Renal pelvis (tissue), 1 donor: ENCODE measurements at regions not wholly inside any gene's neighbourhood (a gene's known extent, or its start where the extent isn't known, plus 50 kb on each side); places are given as distances from the start of the nearest gene placed in this dataset.
"Not testable (repeated sequence)": the region's sequence is repeated elsewhere in the genome, so short reads cannot be mapped to it uniquely, and the experiment has no call there.

Experiments
- DNase-seq: peaks from one replicate; pipeline ENCODE4 v3.0.0-alpha.2; 2013

DNA sequence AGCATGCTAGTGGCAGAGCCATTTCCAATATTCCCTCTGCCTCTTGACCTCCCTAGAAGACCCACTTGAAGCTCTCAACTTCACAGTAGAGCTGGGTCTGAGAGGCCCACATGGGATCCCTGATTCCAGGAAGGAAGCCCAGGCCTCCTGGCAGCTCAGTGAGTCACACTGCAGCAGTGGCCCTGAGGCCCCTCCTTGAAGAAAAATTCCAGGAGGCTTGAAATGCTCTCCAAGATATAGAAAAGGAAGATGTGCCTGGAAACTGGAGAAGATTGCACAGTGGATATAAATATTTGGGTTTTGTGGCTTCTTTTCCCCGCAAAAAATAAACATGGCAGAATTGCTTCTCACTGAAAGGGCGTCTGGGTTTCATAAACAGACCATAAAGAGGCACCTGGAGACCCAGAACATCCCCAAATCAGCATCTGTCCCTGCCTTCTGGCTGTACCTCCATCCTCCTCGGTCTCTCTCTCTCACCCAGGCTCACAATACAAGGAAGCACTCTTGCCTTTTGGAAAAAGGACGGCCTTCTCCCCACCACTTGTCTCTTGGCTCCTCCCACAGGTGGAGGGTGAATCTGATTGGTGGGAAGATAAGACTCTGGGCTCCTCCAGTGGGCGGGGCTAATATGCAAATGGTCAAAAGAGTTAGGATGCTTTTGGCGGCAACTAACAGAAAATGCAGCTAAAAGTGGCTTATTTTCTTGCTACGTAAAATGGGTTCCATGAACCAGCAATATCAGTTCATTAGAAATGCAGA, 200.0 kb upstream of the SULF2 start:
- DNase-seq: no peak

DNA sequence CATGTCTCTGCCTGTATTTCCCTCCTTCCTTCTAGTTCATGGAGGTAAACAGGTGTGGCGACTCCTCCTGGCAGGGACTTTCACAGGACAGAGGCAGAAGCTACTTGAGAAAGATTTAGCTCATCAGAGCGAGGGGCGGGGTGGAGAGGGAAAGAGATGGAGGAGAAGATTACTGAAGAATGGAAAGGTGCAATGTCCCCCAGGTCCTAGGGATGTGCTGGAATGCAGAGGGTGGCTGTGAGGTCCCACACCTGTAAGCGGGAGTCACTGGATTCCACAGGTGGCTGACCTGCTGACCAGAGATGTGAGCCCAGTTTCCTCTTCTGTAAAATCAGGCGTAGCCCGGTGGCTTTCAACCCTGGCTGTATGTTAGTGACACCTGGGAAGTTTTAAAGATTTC, 199.2 kb upstream of the SULF2 start:
- no peak for DNase-seq

DNA sequence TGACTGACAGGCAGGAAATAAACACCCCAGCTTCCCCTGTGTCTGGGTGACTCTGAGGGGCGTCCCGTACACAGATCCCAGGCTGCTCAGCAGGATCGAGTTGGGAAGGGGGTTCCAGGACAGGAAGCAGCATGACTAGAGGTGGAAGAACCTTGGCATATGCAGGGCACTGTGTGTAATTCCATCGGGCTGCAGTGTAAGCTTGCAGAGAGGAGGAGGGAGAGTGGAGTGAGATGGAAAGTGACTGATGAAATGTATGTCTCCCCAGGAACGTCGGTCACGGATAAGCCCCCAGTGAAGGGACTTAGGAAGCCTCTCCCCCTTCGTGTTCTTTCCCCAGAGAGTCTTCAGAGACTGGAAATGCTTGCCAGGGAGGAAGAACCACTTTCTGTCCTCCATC, 198.4 kb upstream of the SULF2 start:
- not testable (repeated sequence) for DNase-seq

DNA sequence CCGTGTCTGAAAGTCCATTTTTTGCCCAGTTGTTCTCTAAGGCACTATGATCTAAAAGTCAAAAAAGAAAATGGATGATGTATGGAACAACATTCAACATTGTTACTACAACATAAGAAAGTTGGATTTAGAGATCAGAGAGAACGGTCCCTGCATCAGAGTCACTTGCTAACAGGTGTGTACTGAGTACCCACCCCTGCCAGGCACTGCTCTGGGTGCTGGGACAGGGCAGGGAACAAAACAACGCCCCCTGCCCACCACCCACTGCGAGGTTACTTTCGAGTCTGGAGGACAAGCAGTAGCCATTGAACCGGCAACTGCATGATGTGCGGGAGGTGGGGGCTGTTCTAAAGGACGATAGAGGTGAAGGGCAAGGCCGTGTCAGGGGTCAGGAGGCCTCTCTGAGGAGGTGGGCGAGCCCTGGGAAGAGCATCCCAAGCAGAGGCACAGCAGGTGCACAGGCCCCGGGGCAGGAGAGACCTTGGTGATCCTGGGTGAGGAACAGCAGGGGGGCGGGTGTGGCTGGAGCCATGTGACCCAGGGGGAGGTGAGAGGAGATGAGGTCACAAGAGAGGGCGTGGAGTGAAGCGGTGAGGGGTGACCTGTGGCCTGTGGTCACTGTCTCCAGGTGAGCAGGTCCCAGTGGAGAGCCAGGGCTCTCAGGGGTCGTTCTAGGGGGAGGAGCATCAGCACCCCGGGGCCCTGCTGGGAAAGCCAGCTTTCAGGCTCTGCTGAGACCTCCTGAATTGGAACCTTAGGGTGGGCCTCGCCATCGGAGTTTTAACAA, 197.5 kb upstream of the SULF2 start:
- no peak for DNase-seq

DNA sequence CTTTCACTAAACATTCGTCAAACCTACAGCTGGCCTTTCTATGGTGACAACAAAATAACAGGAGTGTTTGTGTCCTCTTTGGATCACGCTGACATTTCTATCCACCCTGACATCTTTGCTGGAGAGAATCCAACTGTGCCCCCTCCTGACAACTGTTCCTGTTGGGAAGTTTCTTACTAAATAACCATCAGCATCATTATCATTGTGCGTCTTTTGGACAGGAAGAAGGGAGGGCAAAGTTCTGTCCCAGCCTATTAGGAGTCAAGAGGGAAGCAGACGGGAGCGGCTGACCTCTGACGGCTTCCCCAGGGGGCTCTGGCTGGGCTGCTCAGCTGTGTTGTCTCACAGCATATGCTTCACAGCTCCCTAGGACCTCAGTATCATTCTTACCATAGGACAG, 195.9 kb upstream of the SULF2 start:
- DNase-seq: no peak

DNA sequence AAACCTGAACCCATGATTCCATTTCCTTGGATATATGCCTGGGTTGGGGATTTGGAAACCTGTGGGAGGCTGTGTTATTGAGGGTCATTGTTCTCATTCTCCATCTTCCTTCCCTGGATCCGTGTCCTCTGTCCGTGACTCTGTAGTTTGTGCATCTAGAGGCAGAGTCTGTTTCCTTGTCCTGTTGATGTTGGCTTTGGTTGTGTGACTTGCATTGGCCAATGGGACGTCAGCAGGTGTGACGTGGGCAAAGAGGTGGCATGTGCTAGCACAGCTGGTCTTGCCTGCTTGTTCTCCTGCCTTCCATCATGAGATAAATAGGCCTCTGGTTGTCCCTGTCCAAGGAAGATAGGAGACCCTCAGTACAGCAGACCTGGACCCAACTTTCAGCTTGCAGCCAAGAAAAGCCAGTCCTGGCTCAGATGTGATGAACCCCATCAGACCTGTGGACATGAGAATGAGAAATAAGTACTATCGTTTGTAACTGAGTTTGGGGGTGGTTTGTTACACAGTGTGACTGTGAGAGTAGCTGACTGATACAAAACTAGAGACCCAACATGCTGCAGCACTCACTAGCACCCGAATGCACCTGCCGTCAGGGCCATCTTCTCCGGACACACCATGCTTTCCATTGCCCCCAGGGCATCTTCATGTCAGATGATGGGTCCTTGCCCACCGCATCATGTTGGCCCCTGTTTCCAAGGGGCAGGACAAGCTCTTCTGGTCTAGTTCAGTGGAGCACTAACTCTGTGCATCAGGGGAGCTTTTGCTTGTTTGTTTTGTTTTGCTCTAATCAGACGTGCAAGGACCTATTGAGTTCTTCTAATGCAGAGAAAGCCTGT, 195.3 kb upstream of the SULF2 start:
- DNase-seq: no peak

DNA sequence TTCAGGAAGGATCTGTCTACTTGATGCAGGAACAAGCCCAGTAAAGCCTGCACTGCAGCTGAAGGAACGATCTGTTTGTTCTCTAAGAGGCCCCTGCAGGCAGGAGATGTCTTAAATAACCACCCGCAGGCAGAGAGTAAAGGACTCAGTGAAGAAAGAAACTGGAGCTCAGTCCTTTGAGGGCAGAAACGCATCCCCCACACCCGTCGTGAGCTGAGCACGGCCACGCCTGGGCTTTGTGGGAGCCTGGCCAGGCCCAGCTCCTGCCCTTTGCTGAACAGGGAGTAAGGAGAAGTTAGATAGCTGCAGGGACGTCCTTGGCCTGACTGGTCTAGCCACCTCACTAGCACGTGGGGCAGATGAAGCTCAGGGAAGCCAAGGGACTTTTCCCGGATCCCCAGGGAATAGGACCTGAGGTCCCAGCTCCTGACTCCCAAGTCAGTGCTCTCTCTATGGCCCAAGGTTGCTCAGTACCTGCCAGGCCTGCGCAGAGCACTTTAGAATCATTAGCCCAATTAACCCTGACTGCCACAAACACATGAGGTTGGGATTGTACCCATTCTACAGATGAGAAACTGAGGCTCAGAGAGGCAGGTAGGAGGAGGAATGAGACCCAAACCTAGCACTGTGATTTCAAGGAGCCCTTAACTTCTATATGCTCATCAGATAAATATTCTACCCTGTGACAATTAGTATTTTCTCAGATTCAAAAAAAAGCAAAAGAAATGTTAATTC, 194.2 kb upstream of the SULF2 start:
- DNase-seq: not testable (repeated sequence)

DNA sequence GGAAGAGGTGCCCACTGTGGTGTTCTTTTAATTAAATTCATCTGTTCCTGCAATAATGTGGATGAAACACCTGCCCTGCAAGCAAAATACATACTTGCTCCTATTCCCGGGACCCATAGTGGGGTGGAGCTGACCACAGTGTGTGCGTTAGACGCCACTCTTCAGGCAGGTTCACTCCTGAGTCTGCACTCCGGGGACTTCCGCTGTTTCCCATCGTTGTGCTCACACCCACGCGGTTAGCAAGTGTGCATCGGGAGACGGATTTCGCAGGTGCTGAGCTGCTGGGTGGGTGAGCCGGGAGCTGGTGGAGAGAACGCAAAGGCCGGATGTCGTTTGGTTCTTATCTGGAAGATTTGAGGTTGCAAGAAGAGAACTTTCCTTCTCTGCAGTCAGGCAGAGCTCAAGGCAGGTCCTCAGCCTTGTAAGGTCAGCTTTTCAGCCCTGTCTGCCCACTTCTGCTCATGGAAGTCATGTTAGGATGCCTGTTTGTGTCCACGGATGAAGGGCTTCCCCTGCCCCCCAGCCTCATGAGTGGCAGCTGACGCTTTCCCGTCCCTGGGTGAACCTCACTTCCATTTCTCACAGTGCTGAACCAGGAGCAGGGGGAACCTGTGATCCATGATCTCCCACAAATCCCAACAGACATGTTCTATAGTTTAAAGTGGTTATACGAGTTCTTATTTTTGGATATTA, 193.3 kb upstream of the SULF2 start:
- not testable (repeated sequence) for DNase-seq

DNA sequence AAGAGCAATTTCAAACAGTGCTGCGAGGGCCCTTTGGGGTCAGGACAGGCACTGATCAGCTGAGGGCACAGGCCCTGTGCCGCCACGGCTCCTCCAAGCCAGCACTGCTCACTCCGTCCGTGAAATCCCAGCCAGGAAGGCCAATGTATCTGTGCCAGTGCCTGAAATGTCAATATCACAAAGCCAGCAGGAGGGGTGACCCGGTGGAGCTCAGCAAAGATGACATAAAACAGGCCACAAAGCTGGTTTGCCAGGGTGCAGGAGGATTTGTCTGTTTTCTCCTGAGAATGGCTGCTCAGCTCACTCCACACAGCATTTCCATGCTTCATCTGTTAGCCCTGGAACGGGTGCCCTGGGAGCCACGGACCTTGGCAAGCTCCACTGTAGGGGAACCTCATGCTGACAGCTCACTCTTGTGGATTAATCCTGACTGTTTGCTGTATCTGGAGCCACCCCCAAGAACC, 192.5 kb upstream of the SULF2 start:
- not testable (repeated sequence) for DNase-seq

DNA sequence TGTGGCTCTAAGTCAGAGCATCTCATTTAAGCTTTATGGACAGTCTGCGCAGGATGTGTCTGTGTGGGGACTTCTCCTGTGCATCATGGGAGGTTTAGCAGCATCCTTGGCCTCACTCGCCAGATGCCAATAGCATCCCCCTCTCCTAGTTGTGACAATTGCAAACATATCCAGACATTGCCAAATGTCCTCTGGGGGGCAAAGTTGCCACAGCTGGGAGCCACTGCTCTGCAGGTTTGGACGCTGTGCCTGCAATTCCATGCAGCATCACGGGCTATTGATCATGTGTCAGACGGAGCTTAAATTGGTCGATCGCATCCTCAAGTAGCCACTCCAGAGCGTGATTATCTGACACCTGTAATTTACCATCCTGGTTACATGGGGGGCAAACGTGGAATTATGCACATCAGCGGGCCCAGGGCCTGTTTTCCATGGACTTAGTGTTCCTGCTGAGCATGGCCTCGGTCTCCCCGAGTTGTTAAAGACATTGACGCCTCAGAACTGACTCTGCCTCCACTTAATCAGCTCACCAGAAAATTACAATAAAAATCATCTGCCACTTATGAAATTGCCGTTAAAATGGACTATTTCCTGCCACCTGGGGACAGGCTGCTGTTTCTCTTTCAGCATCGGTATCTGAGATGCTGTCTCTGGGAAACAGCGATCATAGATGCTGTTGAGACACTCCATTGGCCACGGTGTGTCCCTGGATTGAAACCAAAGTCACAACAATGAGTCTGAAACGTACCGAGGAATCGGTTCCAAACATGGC, 191.9 kb upstream of the SULF2 start:
- not testable (repeated sequence) for DNase-seq

DNA sequence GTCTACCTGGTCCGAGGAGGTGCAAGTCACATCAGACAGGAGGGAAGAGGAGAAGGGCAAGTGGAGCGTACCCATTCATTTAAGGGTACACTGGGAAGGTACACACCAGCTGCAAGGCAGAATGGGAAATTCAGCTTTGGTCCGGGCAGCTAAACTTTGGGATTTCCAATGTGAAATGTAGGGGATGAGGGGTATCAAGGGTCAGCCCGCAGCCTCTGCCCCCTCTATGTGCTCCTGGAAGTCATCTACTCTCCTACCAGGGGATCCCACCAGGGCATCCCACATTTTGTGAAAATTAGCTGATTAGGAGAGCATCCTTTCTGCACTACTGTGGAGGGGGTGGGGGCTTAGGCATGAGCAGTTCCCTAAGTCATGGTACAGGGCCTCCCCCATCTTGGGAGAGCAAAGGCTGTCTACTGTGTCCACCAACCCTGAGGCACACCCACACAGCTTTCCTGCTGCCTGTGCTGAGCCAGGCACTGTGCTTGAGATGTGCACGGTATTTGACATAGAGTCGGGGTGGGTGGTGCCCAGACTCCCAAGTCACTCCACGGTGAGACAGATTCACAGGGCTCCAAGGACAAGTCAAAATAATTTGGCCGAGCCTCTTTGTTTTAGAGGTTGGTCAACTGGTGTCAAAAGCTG, 189.1 kb upstream of the SULF2 start:
- no peak for DNase-seq

DNA sequence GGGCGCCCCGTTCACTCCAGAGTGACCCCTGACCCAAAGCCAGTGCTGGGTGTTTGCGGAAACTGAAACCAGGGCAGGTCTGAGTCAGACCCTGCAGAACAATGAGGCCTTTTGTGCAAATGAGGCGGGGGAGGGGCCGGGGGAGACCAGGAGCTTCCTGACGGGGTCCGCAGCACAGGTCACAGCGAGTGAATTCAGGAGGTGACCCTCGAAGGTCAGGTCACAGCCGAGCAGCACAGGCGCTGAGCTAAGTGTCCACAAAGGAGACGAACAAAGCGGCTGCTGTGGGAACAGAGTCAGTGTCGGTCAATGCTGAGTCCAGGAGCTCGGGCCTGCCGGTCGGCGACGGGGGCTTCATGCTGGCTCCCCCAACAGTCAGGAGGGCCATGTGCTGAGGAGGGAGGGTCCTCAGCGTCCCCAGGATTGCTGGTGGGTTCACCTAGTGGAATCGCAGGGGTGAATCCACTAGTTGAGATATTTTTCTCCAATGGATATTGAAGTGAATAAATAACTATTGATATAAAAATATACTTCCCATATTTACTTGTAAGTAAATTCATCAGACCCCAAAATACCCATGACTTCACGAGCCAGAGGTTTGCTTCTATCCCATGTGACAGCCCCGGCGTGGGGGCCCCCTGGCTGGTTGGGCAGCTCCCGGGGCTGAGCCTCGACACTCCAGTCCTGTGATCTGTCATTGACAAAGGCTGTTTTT, 188.4 kb upstream of the SULF2 start:
- no peak for DNase-seq

DNA sequence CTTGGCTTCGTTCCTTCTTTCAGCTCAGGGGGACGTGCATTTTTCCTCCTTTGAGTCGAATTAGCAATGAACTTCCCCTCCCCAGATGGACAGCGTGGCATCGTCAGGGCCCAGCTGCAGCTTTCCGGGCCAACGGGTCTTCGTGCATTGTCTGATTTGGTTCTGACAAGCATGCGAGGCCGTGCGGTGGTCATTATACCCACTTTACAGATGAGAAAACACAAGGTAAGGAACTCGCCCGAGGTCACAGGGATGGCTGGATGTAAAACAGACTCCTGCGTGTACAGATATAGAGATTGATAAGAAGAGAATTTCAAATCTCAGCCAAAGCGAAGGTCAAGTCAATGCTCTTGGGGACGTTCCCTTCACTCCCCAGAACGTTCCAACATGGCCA, 187.6 kb upstream of the SULF2 start:
- no peak for DNase-seq

DNA sequence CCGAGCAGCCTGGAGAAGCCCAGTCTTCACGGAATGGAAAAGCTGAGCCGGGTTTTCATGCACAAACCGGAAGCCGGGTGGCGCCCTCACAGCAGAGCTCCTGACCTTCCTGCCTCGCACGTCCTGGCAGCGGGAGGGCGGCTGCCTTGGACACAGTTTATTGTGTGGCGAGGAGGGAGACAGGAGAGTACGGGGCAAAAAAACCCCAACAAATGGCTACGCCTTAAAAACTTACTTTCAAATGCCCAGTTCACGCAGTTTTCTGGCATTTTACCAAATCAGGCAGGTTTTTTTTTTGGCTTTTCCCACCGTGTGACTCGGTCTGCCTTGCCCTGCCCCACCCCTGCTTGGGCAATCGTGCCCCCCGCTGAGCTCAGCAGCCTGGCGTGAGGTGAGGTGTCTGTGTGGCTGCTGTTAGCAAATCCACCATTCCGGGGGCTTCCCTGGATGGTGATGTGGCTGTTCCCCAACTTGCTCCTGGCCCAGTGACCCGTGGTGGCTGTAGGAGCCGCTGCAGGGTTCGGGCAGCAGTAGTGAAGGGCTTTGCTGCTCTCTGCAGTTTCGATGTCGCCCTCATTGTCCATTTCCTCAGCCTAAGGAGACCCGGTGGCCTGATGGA, 187.1 kb upstream of the SULF2 start:
- DNase-seq: not testable (repeated sequence)

DNA sequence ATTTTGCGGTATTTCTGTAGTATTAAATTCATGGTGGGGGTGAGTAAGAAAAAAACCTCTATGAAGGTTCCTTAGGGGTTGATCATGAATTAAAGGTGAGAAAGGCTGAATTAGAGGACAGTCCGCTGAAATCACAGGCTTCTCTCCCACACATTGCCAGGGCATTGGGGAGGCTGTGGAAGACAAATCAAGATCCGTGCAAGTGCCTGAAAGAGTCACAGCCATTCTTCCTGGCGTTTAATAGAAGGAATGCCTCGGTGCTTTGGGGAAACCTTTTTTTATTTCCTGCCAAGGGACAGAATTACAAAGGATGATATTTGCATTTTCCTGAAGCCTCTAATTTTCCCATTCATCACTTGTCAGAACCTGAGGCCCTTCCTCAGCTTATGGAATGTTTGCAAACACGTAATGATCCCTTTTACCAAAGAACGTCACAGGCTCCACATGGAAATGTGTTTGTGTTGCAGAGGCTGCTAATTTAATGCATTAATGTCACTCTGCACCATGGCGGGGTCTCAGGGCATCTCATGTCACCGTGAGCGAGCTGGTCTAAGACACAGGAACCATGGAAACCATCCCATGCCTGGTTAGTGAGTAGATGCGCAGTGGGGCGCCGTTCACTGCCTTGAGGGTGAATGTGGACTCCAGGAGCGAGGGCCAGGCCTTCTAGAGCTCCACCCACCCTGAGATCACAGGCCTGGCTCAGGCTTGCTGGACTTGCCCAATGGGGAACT, 185.9 kb upstream of the SULF2 start:
- no peak for DNase-seq

DNA sequence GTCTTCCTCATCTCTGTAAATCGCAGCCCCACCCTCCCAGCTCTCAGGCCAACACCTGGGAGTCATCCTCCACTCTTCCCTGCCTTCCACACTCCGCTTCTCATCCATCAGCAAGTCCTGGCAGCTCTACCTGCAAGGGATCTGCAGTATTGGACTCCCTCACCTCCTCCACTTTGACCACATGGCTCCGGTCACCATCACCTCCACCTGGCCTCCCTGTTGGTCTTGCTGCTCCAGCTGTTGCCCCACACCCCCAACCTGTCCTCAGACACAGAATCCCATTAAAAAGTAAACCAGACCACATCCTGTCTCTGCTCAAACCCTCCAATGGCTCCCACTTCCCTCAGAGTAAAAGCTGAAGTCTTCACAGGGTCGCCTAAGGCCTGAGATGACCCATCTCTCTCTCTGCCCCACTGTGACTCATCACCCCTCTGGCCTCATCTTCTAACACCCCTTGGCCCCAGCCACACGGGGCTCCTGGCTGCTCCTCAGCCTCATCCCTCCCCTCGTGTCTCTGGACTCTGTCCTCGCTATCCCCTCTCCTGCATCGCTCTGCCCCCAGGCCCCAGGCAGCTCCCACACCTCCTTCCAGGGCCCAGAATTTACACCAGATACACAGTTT, 185.1 kb upstream of the SULF2 start:
- DNase-seq: no peak

DNA sequence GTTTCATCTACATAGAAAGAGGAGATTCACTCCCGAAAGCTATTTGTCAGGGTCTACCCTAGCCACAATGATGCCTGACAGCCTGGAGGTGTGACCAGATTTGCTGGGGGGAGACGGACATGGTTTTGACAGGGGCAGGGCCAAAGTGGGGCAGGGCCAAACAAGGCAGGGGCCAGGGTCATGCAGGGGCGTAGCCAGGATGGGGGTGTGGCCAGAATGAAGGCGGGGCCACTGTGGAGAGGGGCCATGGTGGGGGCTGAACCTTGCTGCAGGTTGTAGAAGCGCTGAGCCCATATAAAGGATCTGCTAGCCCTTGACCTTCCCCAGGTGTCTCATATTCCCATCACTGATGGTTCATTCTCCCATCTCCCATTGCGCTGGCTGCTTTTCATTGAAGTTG, 184.1 kb upstream of the SULF2 start:
- DNase-seq: no peak
